Transverse colon (tissue), 4 donors: ENCODE measurements at regions not wholly inside any gene's neighbourhood (a gene's known extent, or its start where the extent isn't known, plus 50 kb on each side); places are given as distances from the start of the nearest gene placed in this dataset.

Source experiments
- CTCF ChIP-seq, 5 experiments: fragments of 200-600 bp in 3 of 5; fragments of 450-650 bp in 2 of 5; sonication (generic) in 3 of 5; IDR thresholded peaks; 1 replicate in 2 of 5; 2 replicates in 3 of 5; pipeline ENCODE4 v1.5.1; 2016 to 2017; ENCODE audit warnings: antibody characterized with exemption in 5 of 5, inconsistent platforms in 3 of 5, mild to moderate bottlenecking in 2 of 5, moderate library complexity in 1 of 5
- EP300 ChIP-seq: sonication (generic); formaldehyde crosslinking; IDR thresholded peaks from one replicate; pipeline ENCODE4 v1.6.1; 2017; ENCODE audit warnings: antibody characterized with exemption, low read depth
- POLR2A ChIP-seq: fragments of 450-650 bp; IDR thresholded peaks from one replicate; pipeline ENCODE4 v1.6.1; 2016; ENCODE audit warnings: antibody characterized with exemption, mild to moderate bottlenecking, moderate library complexity
- POLR2AphosphoS5 ChIP-seq, 3 donors: sonication (generic); formaldehyde crosslinking; IDR thresholded peaks; one replicate each; pipeline ENCODE4 v1.6.1; 2016; ENCODE audit warnings: antibody characterized with exemption in 3 of 3

- TF ChIP-seq CTCF (IDR thresholded peaks at IDR 0.05) (no peak), POLR2A (no peak), EP300 (no peak), POLR2AphosphoS5 (IDR thresholded peaks at IDR 0.05) (no peak)
These were observed 128.7 kb upstream of the SLC27A6 start for GRCh38 chr5:128836571-128836970.
